NCI-H226 (cell line): ENCODE measurements at regions not wholly inside any gene's neighbourhood (a gene's known extent, or its start where the extent isn't known, plus 50 kb on each side); places are given as distances from the start of the nearest gene placed in this dataset.
"Not testable (repeated sequence)": the region's sequence is repeated elsewhere in the genome, so short reads cannot be mapped to it uniquely, and the experiment has no call there.

Source experiments
- DNase-seq: peaks from one replicate; pipeline ENCODE4 v3.0.0-alpha.2; 2015

DNA sequence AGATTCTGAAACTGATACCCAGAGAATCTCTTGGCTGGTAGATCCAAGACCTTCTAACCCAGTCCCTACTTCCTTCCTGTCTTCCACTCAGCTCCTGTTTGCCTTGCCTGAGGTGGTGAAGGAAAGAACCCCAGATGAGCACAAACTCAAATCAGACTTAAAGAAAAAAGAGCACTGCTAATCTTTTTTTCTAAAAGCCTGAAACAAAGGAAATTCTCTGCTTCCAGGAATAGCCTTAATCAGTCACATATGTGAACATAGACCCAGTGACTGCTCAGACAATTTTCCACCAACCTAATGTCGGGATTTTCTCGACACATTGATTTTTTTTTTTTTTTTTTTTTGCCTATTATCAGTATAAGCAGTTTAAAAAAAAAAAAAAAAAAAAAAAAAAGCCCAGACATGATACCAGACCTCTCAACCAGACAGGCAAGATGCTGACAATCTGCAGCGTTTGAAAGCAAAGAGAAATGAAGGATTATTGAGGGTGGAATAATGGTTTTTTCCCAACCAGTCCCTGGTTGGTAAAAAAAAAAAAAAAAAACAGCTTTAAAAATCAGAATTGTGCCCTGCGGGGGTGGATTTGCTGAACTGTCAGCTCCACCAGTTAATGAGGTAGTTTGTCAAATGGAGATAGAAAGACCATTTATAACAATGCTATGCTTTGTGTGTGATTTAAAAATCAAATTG is 256.8 kb upstream of the RARB start:
- DNase-seq = no peak

DNA sequence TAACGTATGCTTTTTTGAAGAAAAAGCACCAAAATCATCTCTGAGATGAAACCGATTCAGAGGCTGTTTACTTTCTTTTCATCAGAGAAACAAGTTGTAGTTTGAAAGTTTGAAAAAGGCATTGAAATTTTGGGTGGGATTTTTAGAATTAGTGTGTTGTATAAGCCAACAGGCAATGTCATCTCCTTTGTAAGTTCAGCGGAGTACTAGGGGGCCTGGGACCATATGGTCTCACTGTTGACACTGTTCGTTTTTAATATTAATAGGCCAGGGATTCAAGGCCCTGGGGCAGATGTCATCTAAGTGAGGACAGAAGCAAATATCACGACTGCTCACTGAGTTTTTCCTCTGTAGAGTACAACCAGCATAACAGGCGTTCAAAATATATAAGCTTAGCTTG is 256.2 kb upstream of the RARB start:
- DNase-seq = no peak

DNA sequence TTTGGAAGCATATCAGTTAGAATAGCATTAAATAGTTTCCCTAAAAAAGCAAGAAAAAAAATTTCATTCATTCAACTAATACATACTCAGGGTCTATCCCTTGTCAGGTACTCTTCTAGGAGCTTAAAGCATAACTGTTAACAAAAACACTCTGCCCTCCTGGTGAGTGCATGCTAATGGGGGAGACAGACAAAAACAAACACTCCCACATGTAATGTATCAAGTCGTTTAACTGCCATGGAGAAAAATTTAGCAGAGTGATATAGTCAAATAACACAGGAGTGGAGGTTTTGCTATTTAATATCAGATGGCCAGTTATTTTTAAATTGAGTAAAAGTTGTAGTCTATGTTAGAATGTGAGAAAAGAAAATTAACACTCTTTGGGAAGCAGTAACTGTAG is 254.5 kb upstream of the RARB start:
- no peak for DNase-seq

DNA sequence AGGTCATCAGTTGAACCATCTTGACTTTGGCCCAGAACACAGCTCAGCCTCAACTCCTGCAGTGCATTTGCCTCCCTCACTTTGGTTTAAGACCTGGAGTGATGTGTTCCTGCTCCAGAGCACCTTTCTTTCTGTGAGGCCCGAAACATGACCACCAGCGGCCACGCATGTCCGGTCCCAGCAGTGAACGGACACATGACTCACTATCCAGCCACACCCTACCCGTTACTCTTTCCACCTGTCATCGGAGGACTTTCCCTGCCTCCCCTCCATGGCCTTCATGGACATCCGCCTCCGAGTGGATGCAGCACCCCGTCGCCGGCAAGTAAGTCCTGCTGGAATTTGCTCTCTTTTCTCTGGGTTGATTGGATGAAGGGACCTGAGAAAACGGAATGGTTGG is 253.8 kb upstream of the RARB start:
- DNase-seq = no peak

DNA sequence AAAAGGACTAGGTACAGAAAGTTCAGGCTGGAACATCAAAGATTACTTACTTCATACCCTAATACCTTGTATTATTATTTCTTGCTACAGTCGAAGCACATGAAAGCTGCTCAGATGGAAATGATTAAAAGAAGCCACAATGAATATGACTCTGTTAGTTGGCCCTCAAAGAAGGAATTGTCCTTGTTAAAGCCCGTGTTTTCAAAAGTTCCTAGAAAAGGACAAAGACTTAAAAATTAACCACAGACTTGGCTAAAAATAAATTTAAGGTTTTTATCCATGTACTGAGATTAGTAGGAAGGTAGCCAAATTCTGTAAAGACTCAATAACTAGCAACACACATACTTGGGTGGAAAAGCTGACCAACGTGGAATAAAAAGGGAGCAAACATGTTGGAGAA is 251.0 kb upstream of the RARB start:
- no peak for DNase-seq

DNA sequence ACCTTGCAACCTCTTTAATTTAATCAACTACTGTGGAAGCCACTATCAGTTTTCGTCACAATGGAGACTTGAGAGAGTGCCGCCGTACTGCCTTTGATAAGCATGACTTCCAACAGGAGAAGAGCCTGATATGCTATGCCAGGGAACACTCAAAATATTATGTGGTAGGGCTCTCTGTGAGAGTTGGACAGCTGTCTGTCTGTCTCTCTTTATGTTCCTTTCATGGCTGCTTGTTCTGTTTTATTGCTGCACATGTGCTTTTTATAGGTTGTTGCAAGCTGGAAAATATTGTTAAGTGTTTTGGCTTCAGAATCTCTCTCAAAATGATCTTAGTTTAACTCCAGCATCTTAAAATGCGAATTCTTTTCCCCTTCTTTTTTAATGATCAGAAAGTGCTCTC is 249.4 kb upstream of the RARB start:
- no peak for DNase-seq

DNA sequence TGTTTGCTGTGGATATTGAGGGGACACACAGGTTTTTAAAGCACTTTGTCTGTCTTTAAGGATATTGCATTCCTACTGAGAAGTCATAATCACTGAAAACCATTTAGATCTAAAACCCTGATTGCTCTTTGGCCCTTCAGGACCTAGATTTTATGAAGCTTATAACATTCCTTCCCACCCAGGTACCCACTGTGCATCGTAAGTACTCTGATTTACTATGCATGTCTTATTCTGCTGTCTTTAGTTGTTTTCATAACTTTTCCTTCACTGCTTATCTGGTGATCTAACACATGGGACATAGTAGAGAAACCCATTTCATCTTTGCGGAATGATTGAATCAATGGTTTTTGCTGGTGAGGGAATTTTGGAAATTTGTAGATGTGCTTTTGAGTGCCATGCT is 247.0 kb upstream of the RARB start:
- DNase-seq = no peak

DNA sequence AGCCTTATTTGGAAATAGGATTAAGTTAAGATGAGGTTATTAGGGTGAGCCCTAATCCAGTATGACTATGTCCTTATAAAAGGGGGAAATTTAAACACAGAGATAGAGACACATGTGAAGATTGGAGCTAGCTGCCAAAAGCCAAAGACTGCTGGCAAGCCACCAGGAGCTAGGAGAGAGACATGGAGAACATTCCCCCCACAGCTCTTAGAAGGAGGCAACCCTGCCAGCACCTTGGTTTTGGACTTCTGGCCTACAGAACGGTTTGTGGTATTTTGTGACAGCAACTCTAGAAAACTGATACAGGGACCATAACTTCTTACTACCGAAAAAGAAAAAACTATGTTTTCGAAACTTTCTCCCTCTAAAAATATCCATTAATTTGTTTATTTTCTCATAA is 245.3 kb upstream of the RARB start:
- no peak for DNase-seq

DNA sequence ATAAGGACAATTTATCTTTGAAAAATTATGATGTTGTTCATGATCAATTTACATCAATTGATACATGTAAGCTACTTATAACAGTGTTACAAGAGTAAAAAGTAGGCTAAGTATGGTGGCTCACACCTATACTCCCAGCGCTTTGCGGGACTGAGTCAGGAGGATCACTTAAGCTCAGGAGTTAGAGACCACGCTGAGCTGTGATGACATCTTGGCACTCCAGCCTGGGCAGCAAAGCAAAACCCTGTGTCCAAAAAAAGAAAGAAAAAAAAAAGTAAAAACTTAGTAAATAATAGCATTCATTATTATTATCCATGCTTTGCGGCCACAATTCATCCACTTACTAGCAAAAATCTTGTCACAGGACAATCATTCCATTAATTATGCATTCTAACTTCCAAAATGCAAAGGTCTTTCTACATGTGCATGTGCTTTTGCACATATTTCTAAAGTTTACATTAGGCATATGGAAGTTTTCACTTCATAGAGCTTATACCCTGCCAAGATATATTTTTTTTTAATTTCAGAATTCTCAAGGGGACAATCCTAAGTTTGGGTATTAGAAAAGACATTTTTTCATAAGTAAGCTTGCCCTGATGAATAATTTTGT is 243.3 kb upstream of the RARB start:
- no peak for DNase-seq

DNA sequence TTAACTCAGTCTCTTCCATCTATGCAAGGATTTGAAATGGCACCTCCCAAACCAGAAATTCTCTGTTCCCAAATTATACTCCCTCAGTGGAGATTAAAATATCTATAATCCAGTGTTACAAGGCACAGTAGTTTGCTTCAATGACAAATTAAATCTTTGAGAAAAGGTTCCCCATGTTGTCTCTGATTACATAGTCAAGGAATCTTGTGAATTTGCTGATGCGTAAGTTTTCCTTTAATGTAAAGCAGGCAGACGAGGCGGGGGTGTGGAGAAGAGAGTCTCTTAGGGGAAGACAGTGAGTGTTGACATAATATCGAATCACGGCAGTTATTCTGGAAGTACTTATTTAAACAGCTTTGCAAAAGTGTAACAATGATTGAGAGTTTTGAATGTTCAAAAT is 236.4 kb upstream of the RARB start:
- no peak for DNase-seq

DNA sequence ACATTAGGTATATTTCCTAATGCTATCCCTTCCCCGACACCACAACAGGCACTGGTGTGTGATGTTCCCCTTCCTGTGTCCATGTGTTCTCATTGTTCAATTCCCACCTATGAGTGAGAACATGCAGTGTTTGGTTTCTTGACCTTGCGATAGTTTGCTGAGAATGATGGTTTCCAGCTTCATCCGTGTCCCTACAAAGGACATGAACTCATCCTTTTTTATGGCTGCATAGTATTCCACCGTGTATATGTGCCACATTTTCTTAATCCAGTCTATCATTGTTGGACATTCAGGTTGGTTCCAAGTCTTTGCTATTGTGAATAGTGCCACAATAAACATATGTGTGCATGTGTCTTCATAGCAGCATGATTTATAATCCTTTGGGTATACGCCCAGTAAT is 228.5 kb upstream of the RARB start:
- DNase-seq = not testable (repeated sequence)

DNA sequence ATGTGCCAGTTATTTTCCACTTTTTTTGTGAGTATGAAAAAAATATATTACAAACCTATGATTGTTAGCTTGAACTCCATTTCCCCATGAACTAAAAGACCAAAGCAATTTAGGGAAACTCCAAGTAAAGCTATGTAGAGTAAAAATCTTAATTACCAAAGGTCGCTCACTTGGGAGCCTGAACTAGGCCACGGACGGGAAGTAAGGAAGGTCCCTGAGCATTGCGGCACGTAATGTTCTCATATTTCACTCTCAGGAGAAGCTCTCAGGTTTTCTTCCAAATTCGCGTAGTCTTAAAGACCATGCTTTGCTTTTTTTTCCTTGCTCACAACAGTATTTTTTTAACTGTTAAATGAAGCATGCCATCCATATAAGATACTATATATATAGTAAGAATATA is 215.3 kb upstream of the RARB start:
- DNase-seq = no peak

DNA sequence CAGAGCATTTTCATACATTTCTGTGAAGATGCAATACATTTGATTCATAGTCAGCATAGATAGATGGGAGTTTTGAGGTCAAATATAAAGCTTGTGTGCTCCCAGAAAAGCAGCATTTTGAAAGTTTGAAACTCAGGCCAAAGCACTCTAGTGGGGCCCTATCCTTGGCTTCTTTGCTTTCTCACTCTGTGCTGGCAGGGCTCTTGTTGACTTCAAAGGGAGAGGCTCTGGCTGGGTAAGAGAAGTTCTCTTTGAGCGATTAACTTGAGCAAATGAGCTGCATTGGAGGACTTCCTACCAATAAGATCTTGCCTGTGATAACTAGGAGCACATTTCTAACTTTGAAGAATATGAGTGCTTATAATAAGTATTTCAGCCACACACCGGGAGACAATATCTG is 214.0 kb upstream of the RARB start:
- no peak for DNase-seq

DNA sequence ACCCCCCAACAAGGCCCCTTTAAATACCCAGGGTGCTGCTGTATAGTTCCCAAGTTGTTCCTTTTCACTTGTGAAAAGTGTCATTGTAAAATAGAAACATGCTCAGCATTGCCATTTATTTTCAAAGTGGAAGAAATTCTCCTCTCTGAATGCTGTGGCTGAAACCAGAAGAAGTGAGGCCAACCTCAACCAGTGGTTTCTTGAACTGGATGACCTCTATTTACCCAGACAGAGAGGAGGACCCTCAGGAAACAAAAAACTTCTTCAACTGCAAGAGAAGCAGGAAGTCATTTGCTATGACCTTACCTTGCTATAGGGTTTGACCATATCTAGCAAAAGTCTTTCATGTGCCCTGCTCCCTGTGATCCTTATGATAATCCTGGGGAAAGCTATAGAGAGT is 209.7 kb upstream of the RARB start:
- no peak for DNase-seq

DNA sequence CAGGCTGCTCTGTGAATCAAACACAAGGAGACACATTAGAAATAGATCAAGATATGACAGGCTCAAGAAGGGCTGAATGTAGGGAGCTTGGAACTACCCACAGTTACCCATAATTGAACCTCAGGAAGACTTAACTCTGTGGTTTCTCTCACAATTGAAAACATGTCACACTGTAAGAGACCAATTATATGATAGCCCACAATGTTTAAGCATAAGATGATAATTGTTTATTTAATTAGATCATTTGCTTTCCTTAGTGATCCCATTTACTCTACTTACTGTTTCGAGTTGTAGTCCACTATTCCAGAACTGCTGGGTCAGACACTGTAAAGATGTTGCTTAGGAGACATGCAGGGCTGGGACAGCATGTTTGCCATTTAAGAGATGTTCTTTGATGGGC is 201.3 kb upstream of the RARB start:
- DNase-seq = no peak

DNA sequence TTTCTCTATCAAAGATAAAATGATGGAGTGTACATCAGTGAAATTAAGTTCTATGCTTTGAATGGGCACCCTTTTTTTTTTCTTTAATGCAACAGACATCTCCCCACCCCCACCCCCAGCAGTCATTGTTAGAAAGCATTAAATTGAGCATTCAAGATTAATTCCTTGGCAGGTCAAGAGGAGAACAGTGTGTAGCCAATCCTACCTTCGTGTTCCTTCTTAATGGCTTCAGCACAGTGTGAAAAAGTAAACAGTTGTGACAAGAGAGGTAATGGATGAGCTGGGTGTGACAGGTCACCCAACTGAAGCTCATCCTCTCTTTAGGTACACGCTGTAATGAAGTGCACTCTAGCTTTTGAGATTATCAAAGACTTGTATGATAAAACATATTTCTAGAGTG is 198.5 kb upstream of the RARB start:
- no peak for DNase-seq

DNA sequence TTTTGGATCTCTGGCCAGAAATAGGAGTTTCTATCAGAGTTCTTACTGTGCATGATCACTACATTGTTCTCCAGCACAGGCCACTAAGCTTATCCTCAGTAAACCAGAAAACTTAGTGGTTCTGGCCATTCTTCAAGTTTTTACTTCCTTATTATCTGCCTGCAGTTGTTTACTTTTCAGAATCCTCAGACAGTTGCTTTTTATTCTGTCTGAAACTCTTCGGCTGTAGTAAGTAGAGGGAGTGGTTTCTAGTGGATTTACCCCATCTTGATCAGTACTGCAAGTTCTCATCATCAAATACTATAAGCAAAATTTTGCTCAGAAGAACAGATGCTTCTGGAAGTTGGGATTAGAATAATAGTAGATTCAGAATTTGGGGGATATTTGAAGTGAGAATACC is 193.0 kb upstream of the RARB start:
- no peak for DNase-seq

DNA sequence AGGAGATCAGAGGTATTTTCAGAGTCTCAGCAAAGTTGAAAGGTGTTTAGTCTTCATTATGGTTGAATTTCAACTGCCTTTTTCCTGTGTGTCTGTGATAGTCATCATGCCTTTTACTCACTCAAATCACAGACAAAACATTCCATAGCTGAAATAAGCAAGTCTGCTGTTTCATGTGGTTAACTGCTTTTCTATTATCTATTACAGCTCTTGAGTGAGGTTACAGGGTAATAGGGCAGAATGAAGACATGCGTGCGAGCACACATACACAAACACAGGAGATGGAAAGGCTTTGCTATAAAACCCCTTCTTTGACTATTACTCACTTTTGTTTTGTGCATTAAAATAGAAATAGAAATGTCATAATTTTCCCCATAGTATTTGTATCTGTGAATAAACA is 192.6 kb upstream of the RARB start:
- no peak for DNase-seq

DNA sequence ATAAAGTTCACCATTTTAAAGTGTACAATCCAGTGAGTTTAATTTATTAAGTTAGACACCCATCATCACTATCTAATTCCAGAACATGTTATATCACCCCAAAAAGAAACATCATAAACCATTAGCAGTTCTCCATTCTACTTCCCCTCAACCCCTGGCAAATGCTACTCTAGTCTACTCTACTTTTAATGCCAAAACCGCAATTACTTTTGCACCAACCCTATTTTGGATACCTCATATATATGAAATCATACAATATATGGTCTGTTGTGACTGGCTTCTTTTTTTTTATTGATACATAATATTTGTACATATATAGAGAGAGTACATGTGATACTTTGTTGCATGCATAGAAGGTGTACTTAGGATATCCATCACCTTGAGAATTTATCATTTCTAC is 190.5 kb upstream of the RARB start:
- DNase-seq = no peak

DNA sequence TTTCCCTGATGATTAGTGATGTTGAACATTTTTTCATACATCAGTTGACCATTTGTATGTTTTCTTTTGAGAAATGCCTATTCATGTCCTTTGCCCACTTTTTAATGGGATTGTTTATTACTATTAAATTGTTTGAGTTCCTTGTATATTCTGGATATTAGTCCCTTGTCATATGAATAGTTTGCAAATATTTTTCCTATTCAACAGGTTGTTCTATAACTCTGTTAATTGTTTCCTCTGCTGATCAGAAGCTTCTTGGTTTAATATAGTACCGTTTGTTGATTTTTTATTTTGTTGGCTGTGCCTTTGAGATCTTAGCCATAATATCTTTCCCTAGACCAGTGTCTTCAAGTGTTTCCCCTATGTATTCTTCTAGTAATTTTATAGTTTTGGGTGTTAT is 189.0 kb upstream of the RARB start:
- no peak for DNase-seq

DNA sequence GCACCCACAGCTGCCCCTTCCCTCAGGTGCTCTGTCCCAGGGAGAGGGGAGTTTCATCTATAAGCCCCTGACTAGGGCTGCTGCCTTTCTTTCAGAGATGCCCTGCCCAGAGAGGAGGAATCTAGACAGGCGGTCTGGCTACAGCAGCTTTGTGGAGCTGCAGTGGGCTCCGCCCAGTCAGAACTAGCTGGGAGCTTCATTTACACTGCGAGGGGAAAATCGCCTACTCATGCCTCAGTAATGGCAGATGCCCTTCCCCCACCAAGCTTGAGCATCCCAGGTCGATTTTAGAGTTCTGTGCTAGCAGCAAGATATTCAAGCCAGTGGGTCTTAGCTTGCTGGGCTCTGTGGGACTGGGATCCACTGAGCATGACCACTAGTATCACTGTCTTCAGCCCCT is 181.2 kb upstream of the RARB start:
- DNase-seq = no peak

DNA sequence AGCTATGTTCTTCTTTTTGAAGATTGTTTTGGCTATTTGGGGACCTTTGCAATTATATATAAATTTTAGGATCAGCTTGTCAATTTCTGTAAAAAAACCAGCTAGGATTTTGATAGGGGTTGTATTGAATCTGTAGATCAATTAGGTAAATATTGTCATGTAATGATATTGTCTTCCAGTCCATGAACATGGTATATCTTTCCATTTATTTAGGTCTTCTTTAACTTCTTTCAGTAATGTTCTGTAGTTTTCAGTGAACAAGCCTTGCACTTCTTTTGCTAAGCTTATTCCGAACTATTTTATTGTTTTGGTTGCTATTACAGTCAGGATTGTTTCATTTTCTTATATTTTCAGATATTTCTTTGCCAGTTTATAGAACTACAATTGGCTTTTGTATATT is 175.8 kb upstream of the RARB start:
- no peak for DNase-seq

DNA sequence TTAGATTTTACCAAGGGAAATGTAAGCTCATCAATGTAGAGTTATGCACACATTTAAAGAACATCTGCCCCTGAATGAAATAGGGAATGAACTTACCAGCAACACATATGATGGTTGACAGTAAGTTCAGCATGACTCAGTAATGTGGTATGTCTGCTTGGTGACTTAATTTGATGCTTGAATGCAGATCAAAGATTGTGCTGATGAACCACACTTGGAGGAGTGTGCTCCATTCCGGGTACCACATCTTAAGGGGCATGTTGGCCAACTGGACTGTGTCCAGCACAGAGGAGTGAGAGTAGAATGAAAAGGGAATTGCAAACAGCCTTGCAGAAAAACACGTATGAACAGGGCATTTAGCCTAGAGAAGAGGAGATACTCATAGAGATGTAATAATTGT is 171.0 kb upstream of the RARB start:
- DNase-seq = no peak

DNA sequence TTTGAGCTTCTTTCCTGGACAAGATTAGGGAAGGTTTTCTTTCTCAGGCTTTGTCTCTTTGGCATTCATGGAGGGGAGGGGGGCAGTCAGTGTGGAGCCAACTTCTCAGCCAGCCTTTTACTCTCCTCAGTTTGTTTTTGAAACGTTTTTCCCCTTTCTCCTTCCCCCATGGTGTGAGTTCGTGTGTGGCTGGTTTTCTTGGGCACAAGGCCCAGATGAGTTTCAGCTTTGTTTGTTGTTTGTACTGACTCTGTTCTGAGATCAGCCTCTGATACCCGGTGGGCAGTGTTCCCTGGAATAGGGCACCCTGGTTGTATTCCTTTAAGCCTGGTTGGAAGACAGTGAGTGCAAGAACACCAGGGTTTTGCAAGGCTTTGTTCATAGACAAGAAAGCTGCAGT is 168.2 kb upstream of the RARB start:
- no peak for DNase-seq

DNA sequence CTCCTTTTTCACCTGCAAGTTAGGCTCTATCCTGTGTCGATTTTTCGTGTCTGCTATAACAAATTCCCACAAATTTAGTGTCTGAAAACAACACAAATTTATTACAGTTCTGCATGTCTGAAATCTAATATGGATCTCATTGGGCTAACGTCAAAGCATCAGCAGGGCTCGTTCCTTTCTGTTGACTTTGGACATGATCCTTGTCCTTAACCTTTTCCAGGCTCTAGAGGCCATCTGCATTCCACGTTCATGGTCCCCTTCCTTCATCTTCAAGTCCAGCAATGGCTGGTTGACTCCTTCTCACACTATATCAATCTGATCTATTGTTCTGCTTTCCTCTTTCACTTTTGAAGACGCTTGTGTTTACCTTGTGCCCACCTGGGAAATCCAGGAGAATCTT is 165.7 kb upstream of the RARB start:
- no peak for DNase-seq

DNA sequence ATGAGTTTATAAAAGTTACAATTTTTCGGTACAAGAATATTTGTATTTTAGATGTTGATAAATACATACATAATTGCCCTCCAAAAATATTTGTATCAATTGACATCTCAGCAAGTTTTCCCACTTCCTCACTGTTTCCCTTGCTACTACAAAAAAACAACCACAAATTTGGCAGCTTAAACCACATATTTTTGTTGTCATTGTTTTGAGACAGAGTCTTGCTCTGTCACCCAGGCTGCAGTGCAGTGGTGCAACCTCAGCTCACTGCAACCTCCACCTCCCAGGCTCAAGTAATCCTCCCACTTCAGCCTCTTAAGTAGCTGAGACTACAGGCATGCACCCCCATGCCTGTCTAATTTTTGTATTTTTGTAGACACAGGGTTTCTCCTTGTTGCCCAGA is 162.8 kb upstream of the RARB start:
- no peak for DNase-seq
